Mammary epithelial cell (primary cell): ENCODE measurements at regions not wholly inside any gene's neighbourhood (a gene's known extent, or its start where the extent isn't known, plus 50 kb on each side); places are given as distances from the start of the nearest gene placed in this dataset.

Source experiments
- CTCF ChIP-seq, 2 donors: IDR thresholded peaks in 1 of 2; conservative IDR thresholded peaks in 1 of 2; 2 replicates each; pipeline ENCODE4 v1.5.1; 2011 to 2012; ENCODE audit warnings: inconsistent platforms in 2 of 2, low read length in 2 of 2, mild to moderate bottlenecking in 2 of 2, control low read depth in 1 of 2, low read depth in 1 of 2; ENCODE audit not compliant: insufficient read depth in 1 of 2; ENCODE audit errors: extremely low read depth in 1 of 2
- EZH2 ChIP-seq: IDR thresholded peaks from 2 replicates; pipeline ENCODE4 v1.6.1; 2012; ENCODE audit warnings: low read length, inconsistent platforms, borderline replicate concordance

GRCh38 chr2:186907897-186908296, 58.9 kb upstream of the ZSWIM2 start:
- TF ChIP-seq CTCF (conservative IDR thresholded peaks at IDR 0.05 in 1 of 2, IDR thresholded peaks at IDR 0.05 in 1 of 2; ENCODE audit: extremely low read depth in 1 of 2, insufficient read depth in 1 of 2, low read depth in 1 of 2, low read length in 2 of 2) (no peak), EZH2 (no peak)
